AG09319 (cell line): ENCODE measurements at regions not wholly inside any gene's neighbourhood (a gene's known extent, or its start where the extent isn't known, plus 50 kb on each side); places are given as distances from the start of the nearest gene placed in this dataset.

Source experiments
- DNase-seq: peaks from one replicate; pipeline ENCODE4 v3.0.0-alpha.2; 2010; ENCODE audit warnings: low read depth; ENCODE audit errors: extremely low read depth
- TF ChIP-seq, protein P1 (sequence below): IDR thresholded peaks from 2 replicates; pipeline ENCODE4 v1.5.1; 2011; ENCODE audit warnings: low read depth, mild to moderate bottlenecking, inconsistent platforms, low read length, moderate library complexity

DNA sequence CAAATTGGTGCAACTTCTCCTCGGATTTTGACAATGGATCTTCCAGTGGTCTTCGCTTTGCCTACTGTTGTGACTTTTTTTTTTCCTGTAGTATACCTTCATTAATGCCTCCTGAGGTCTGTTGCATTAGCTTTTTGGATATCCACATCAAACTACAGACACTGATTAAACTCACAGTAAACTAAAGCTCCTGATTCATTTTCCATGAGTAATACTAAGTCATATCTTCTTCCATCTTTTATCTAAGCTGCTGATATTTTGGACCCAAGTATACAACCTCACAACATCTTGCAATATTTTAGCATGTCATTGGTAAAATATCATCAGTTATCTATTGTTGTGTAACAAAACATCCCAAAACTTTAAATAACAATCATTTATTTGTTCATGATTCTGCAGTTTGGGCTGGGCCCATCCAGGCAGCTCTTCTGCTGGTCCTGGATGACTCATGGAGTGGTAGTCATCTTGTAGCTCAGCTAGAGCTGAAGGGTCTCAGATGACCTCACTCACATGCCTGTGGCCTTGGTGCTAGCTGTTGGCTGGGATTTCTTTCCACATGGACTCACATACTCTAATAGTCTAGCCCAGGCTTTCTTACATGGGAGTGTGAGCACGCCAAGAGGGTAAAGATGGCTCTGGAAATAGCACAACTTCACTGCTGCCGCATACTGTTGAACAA, 78.3 kb upstream of the SRSF6 start:
- DNase-seq, result peak; percentile 62
- TF ChIP-seq, protein P1, sequence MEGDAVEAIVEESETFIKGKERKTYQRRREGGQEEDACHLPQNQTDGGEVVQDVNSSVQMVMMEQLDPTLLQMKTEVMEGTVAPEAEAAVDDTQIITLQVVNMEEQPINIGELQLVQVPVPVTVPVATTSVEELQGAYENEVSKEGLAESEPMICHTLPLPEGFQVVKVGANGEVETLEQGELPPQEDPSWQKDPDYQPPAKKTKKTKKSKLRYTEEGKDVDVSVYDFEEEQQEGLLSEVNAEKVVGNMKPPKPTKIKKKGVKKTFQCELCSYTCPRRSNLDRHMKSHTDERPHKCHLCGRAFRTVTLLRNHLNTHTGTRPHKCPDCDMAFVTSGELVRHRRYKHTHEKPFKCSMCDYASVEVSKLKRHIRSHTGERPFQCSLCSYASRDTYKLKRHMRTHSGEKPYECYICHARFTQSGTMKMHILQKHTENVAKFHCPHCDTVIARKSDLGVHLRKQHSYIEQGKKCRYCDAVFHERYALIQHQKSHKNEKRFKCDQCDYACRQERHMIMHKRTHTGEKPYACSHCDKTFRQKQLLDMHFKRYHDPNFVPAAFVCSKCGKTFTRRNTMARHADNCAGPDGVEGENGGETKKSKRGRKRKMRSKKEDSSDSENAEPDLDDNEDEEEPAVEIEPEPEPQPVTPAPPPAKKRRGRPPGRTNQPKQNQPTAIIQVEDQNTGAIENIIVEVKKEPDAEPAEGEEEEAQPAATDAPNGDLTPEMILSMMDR, result no peak

DNA sequence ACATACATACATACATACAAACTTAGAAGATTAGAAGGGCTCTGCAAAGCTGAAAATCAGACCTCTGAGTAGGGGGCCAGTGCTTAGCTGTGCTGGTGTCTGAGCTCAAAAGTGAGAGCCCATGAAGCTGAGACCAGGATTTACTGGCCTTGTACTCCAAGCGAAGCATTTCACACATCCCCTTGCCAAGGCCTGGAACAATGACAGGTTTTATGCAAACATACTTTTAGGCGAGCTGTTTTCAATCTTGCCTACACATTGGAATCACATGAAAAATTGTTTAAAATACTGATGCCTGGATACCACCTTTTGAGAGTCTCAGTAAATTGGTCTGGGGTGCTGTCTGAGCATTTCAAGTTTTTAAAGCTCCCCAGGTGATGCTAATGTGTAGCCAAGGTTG, 80.9 kb upstream of the SRSF6 start:
- TF ChIP-seq, protein P1, result no peak
- DNase-seq, result no peak

DNA sequence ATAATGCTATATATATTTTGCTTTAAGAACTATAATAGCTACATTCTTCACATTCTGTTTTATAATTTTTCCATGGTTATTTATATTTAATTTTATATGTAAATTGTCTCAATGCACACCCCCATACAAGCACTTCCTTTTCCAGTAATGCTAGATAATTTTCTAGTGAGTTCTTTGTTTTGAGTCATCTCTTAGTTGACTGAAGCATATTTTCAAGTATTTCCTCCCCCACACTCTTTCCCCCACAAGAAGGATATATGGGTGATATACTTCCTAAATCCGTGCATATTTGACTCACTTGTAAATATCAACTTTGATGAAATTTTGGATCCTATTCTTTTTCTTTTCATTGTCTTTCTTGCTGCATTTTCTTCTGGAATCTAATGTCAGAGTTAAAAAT, 82.1 kb upstream of the SRSF6 start:
- TF ChIP-seq, protein P1, result no peak
- no peak for DNase-seq

DNA sequence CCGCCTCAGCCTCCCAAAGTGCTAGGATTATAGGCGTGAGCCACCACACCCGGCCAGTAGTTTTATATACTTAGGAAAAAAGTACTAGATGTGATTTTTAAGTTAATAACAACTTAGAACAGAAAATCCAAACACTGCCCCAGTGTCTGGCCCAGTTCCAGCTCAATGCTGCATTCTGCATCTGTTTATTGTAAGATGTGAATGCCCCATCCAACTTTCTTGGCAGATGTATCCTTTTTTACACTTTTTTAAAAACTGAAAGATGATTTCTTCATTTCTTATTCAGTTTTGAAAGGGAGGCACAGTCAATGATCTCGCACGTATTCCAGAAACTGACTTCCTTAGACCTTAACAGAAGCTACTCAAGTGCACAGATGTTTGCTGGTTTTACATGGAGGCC, 85.6 kb upstream of the SRSF6 start:
- DNase-seq, result no peak
- TF ChIP-seq, protein P1, result no peak

DNA sequence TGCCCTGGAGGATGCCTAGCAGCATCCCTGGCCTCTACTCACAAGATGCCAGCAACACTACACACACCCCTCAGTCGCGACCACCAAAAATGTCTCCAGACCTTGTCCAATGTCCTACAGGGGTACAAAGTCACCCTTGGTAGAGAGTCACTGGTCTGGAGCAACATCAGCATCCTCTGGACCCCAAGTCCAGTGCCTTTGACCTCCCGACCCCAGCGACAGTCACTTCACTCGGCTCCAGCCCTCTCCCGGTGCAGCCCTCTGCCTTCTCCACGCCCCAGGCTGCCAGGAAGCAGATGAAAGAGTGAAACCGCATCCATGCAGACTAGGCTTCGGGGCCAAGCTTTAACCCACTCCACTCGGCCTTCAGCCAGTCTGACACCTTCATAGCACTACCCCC, 92.0 kb upstream of the SRSF6 start:
- DNase-seq, result no peak
- TF ChIP-seq, protein P1, result no peak

DNA sequence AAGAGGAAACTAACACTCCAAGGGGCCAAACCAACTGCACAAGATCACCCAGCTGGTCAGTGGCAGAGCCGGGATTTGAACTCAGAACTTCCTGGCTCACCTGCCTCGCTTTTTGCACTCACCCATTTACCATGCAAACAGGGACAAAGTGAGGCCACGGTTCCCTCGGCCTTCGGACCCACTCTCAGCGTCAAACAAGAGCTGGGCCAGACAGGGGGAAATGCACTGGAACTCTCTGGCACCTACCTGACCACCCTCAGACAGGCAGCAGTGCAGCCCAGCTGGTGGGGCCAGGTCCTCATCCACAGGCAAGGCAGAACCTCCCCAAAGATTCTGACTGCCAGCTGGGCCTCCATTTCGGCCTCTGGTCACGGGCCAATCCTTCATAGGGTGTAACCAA, 93.7 kb upstream of the SRSF6 start:
- no peak for DNase-seq
- TF ChIP-seq, protein P1, result no peak

DNA sequence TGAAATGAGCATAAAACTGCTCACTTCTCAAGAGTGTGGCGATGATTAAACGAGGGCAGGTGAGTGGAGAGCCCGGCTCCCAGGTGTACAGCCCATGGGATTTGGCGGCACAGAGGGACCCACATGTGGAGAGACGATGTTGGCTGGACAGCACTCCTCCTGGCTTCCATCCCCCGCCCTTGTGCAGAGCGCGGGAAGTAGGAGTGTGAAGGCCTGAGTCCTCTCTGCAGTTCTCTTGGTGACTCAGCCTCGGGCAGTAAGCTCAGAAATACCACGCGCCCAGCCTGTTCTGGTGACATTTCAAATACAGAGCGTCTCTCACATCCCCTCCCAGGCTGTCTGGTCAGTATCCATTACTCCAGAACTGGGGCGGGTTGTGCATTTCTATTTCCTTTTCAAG, 94.2 kb upstream of the SRSF6 start:
- no peak for DNase-seq
- TF ChIP-seq, protein P1, result no peak
